ENCODE measurements at regions not wholly inside any gene's neighbourhood (a gene's known extent, or its start where the extent isn't known, plus 50 kb on each side); places are given as distances from the start of the nearest gene placed in this dataset.

GRCh38 chr2:58971511-58972360, 730.6 kb upstream of the FANCL start:
- no peak for DNase-seq

GRCh38 chr2:58970365-58970764, 729.2 kb upstream of the FANCL start:
- no peak for DNase-seq

- no peak for DNase-seq
Observed at GRCh38 chr2:58968885-58969284, 727.8 kb upstream of the FANCL start.

GRCh38 chr2:58967736-58968135, 726.6 kb upstream of the FANCL start:
- DNase-seq = no peak

- no peak for DNase-seq
Observed at GRCh38 chr2:58965602-58966001, 724.5 kb upstream of the FANCL start.

GRCh38 chr2:58959996-58960395, 718.9 kb upstream of the FANCL start:
- no peak for DNase-seq

GRCh38 chr2:58957188-58957840, 716.2 kb upstream of the FANCL start:
- no peak for DNase-seq

- no peak for DNase-seq
Observed at GRCh38 chr2:58954880-58955385, 713.8 kb upstream of the FANCL start.

- DNase-seq = no peak
Observed at GRCh38 chr2:58951722-58952121, 710.6 kb upstream of the FANCL start.

GRCh38 chr2:58950795-58951462, 709.8 kb upstream of the FANCL start:
- no peak for DNase-seq

GRCh38 chr2:58939388-58939787, 698.3 kb upstream of the FANCL start:
- no peak for DNase-seq

- DNase-seq = no peak
Observed at GRCh38 chr2:58938988-58939387, 697.9 kb upstream of the FANCL start.

GRCh38 chr2:58932801-58933200, 691.7 kb upstream of the FANCL start:
- DNase-seq = no peak

GRCh38 chr2:58930537-58930936, 689.4 kb upstream of the FANCL start:
- DNase-seq = no peak

GRCh38 chr2:58928973-58929372, 687.8 kb upstream of the FANCL start:
- no peak for DNase-seq

GRCh38 chr2:58928391-58928790, 687.3 kb upstream of the FANCL start:
- DNase-seq = no peak

GRCh38 chr2:58926112-58926511, 685.0 kb upstream of the FANCL start:
- DNase-seq = no peak

- no peak for DNase-seq
Observed at GRCh38 chr2:58925676-58926081, 684.6 kb upstream of the FANCL start.

GRCh38 chr2:58923869-58924268, 682.7 kb upstream of the FANCL start:
- no peak for DNase-seq

- no peak for DNase-seq
Observed at GRCh38 chr2:58922245-58922644, 681.1 kb upstream of the FANCL start.

- DNase-seq = no peak
Observed at GRCh38 chr2:58921676-58922075, 680.6 kb upstream of the FANCL start.

GRCh38 chr2:58920001-58920400, 678.9 kb upstream of the FANCL start:
- no peak for DNase-seq

- no peak for DNase-seq
Observed at GRCh38 chr2:58919316-58919715, 678.2 kb upstream of the FANCL start.

- DNase-seq = no peak
Observed at GRCh38 chr2:58918141-58918540, 677.0 kb upstream of the FANCL start.
